HepG2 (cell line): ENCODE measurements at regions not wholly inside any gene's neighbourhood (a gene's known extent, or its start where the extent isn't known, plus 50 kb on each side); places are given as distances from the start of the nearest gene placed in this dataset.

Source experiments
- CHD2 ChIP-seq: IDR thresholded peaks from 2 replicates; pipeline ENCODE4 v1.6.1; 2011; ENCODE audit warnings: low read depth, low read length, improper control_type of control experiment
- ELF3 ChIP-seq: IDR thresholded peaks from 2 replicates; pipeline ENCODE4 v1.6.1; 2016; ENCODE audit warnings: missing genetic modification reagents, missing compliant biosample characterization
- FOSL1 ChIP-seq: sonication (generic); formaldehyde crosslinking; IDR thresholded peaks from 2 replicates; pipeline ENCODE4 v1.9.0; 2021; ENCODE audit warnings: missing genetic modification reagents, borderline replicate concordance
- FOSL2 ChIP-seq: sonication (generic); formaldehyde crosslinking; IDR thresholded peaks from 2 replicates; pipeline ENCODE4 v1.4.0; 2020; ENCODE audit warnings: missing genetic modification reagents
- FOXA3 ChIP-seq: IDR thresholded peaks from 2 replicates; pipeline ENCODE4 v1.6.1; 2016; ENCODE audit warnings: missing genetic modification reagents, missing compliant biosample characterization
- FOXO1 ChIP-seq: sonication (generic); formaldehyde crosslinking; IDR thresholded peaks from 2 replicates; pipeline ENCODE4 v1.4.0; 2020; ENCODE audit warnings: missing genetic modification reagents
- HMG20A ChIP-seq: IDR thresholded peaks from 2 replicates; pipeline ENCODE4 v1.6.1; 2016; ENCODE audit warnings: borderline replicate concordance
- NFE2 ChIP-seq: sonication (generic); formaldehyde crosslinking; IDR thresholded peaks from 2 replicates; pipeline ENCODE4 v1.4.0; 2020; ENCODE audit warnings: missing genetic modification reagents
- NR2F6 ChIP-seq, 2 experiments: IDR thresholded peaks; 2 replicates each; pipeline ENCODE4 v1.6.1; 2016; ENCODE audit warnings: antibody characterized with exemption in 1 of 2, mild to moderate bottlenecking in 1 of 2
- SAP130 ChIP-seq: IDR thresholded peaks from 2 replicates; pipeline ENCODE4 v1.6.1; 2016; ENCODE audit warnings: low read depth
- SOX5 ChIP-seq: IDR thresholded peaks from 2 replicates; pipeline ENCODE4 v1.6.1; 2016; ENCODE audit warnings: borderline replicate concordance
- ZNF644 ChIP-seq: IDR thresholded peaks from 2 replicates; pipeline ENCODE4 v1.6.1; 2016; ENCODE audit warnings: low read depth
- ZSCAN30 ChIP-seq: sonication (generic); formaldehyde crosslinking; IDR thresholded peaks from 2 replicates; pipeline ENCODE4 v1.5.0; 2020; ENCODE audit warnings: mild to moderate bottlenecking, missing genetic modification reagents
- TF ChIP-seq, protein P1 (sequence below): sonication (generic); formaldehyde crosslinking; IDR thresholded peaks from 2 replicates; pipeline ENCODE4 v1.4.0; 2020; ENCODE audit warnings: missing genetic modification reagents, low read depth, mild to moderate bottlenecking, borderline replicate concordance
- TF ChIP-seq, protein P2 (sequence below): IDR thresholded peaks from 2 replicates; pipeline ENCODE4 v1.4.0; 2020; ENCODE audit warnings: mild to moderate bottlenecking, missing genetic modification reagents
- TF ChIP-seq, protein P3 (sequence below): sonication (generic); formaldehyde crosslinking; conservative IDR thresholded peaks from 2 replicates; pipeline ENCODE4 v1.4.0; 2020; ENCODE audit warnings: mild to moderate bottlenecking, missing genetic modification reagents, moderate library complexity

DNA sequence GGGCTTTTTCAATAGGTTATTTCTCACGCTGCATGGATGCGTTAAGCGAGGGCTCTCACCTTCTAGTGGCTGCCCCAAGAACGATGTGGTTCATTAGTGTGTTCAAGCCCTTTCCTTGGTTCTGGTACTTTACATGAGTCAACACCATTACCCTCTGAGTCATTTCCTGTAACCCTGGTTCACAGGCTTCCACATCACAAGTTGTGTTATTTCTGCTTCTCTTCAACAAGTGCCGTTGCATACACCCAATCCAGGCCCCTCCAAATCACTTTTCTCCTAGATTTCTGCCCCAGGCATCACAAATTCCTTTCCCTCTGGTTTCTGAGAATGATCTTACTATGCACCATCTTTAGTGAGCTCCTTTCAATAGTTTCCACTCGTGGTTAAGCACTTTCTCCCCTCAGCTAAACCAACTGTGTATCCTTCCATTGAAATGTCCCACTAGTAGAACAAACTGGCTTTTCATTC is 69.5 kb upstream of the RAD23B start (continued):
- TF ChIP-seq, protein P1, sequence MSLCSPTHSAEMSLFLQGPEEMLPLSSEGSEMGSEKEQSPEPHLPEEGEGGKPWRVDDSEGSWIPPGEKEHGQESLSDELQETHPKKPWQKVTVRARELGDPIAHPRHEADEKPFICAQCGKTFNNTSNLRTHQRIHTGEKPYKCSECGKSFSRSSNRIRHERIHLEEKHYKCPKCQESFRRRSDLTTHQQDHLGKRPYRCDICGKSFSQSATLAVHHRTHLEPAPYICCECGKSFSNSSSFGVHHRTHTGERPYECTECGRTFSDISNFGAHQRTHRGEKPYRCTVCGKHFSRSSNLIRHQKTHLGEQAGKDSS (CRISPR knock-in tag), result no peak
- 0 out of 2 replicates have a peak, but pooled peaks have one; percentile 36 for TF ChIP-seq SAP130 (CRISPR knock-in tag)
- TF ChIP-seq, protein P2, sequence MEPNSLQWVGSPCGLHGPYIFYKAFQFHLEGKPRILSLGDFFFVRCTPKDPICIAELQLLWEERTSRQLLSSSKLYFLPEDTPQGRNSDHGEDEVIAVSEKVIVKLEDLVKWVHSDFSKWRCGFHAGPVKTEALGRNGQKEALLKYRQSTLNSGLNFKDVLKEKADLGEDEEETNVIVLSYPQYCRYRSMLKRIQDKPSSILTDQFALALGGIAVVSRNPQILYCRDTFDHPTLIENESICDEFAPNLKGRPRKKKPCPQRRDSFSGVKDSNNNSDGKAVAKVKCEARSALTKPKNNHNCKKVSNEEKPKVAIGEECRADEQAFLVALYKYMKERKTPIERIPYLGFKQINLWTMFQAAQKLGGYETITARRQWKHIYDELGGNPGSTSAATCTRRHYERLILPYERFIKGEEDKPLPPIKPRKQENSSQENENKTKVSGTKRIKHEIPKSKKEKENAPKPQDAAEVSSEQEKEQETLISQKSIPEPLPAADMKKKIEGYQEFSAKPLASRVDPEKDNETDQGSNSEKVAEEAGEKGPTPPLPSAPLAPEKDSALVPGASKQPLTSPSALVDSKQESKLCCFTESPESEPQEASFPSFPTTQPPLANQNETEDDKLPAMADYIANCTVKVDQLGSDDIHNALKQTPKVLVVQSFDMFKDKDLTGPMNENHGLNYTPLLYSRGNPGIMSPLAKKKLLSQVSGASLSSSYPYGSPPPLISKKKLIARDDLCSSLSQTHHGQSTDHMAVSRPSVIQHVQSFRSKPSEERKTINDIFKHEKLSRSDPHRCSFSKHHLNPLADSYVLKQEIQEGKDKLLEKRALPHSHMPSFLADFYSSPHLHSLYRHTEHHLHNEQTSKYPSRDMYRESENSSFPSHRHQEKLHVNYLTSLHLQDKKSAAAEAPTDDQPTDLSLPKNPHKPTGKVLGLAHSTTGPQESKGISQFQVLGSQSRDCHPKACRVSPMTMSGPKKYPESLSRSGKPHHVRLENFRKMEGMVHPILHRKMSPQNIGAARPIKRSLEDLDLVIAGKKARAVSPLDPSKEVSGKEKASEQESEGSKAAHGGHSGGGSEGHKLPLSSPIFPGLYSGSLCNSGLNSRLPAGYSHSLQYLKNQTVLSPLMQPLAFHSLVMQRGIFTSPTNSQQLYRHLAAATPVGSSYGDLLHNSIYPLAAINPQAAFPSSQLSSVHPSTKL (CRISPR knock-in tag), result peak; percentile 52; the same call in 1 of the 2 replicates
- TF ChIP-seq FOSL2 (CRISPR knock-in tag), result peak; percentile 95
- TF ChIP-seq NR2F6 (IDR thresholded peaks at IDR 0.05), result no peak
- TF ChIP-seq NR2F6 (CRISPR knock-in tag; IDR thresholded peaks at IDR 0.05), result 0 out of 2 replicates have a peak, but pooled peaks have one; percentile 13
- TF ChIP-seq ZNF644 (CRISPR knock-in tag), result 0 out of 2 replicates have a peak, but pooled peaks have one; percentile 53
- peak; percentile 31; the same call in 1 of the 2 replicates for TF ChIP-seq HMG20A (CRISPR knock-in tag)
- TF ChIP-seq ELF3 (CRISPR knock-in tag), result peak; percentile 60
- TF ChIP-seq NFE2 (CRISPR knock-in tag), result no peak
- no peak for TF ChIP-seq CHD2
- TF ChIP-seq ZSCAN30 (CRISPR knock-in tag), result no peak
- TF ChIP-seq FOXO1 (CRISPR knock-in tag), result peak; percentile 16; the same call in 1 of the 2 replicates
- TF ChIP-seq FOXA3 (CRISPR knock-in tag), result peak; percentile 82
- TF ChIP-seq FOSL1 (CRISPR knock-in tag), result peak; percentile 77; the same call in 1 of the 2 replicates
- TF ChIP-seq SOX5 (CRISPR knock-in tag), result no peak; the same call in 1 of the 2 replicates
- TF ChIP-seq, protein P3, sequence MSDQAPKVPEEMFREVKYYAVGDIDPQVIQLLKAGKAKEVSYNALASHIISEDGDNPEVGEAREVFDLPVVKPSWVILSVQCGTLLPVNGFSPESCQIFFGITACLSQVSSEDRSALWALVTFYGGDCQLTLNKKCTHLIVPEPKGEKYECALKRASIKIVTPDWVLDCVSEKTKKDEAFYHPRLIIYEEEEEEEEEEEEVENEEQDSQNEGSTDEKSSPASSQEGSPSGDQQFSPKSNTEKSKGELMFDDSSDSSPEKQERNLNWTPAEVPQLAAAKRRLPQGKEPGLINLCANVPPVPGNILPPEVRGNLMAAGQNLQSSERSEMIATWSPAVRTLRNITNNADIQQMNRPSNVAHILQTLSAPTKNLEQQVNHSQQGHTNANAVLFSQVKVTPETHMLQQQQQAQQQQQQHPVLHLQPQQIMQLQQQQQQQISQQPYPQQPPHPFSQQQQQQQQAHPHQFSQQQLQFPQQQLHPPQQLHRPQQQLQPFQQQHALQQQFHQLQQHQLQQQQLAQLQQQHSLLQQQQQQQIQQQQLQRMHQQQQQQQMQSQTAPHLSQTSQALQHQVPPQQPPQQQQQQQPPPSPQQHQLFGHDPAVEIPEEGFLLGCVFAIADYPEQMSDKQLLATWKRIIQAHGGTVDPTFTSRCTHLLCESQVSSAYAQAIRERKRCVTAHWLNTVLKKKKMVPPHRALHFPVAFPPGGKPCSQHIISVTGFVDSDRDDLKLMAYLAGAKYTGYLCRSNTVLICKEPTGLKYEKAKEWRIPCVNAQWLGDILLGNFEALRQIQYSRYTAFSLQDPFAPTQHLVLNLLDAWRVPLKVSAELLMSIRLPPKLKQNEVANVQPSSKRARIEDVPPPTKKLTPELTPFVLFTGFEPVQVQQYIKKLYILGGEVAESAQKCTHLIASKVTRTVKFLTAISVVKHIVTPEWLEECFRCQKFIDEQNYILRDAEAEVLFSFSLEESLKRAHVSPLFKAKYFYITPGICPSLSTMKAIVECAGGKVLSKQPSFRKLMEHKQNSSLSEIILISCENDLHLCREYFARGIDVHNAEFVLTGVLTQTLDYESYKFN (CRISPR knock-in tag), result peak; percentile 50; the same call in 1 of the 2 replicates
